WTC11 (cell line): ENCODE measurements at regions not wholly inside any gene's neighbourhood (a gene's known extent, or its start where the extent isn't known, plus 50 kb on each side); places are given as distances from the start of the nearest gene placed in this dataset.
"Not testable (repeated sequence)": the region's sequence is repeated elsewhere in the genome, so short reads cannot be mapped to it uniquely, and the experiment has no call there.

Experiments
- ATAC-seq: fragments of 200-7000 bp; cut with Tn5 transposase; 2 replicates; pipeline ENCODE4 v1.10.0; 2021; ENCODE audit warnings: mild to moderate bottlenecking, moderate library complexity
- CTCF ChIA-PET: fragments of 300-600 bp; sonication (Branson Sonifier 250); formaldehyde crosslinking; loops from one replicate; lab custom pipeline; 2021; ENCODE audit warnings: antibody characterized with exemption; lab: Charles Lee
- POLR2A ChIA-PET: fragments of 350-600 bp; sonication (Branson Sonifier 250); formaldehyde crosslinking; loops from one replicate; lab custom pipeline; 2021; ENCODE audit warnings: antibody characterized with exemption; lab: Charles Lee
- DNase-seq: peaks from one replicate; pipeline ENCODE4 v3.0.0; 2021; ENCODE audit warnings: low spot score
- H3K27ac Mint-ChIP-seq: 2 replicates; pipeline ENCODE4 v1.8.0; 2021; ENCODE audit warnings: mixed read lengths
- H3K27me3 Mint-ChIP-seq: 2 replicates; pipeline ENCODE4 v1.8.0; 2021; ENCODE audit warnings: low read depth, mild to moderate bottlenecking, moderate library complexity, mixed read lengths
- H3K36me3 Mint-ChIP-seq: 2 replicates; pipeline ENCODE4 v1.8.0; 2021; ENCODE audit warnings: mixed read lengths
- H3K4me1 Mint-ChIP-seq: 2 replicates; pipeline ENCODE4 v1.8.0; 2022; ENCODE audit warnings: mixed read lengths
- H3K4me3 Mint-ChIP-seq: 2 replicates; pipeline ENCODE4 v1.8.0; 2021; ENCODE audit warnings: mild to moderate bottlenecking, moderate library complexity, mixed read lengths
- H3K9me3 Mint-ChIP-seq: 2 replicates; pipeline ENCODE4 v1.8.0; 2021; ENCODE audit warnings: mixed read lengths
- ATF1 ChIP-seq: sonication (generic); formaldehyde crosslinking; IDR thresholded peaks from 2 replicates; pipeline ENCODE4 v1.8.1; 2023; ENCODE audit warnings: mild to moderate bottlenecking, moderate library complexity, missing genetic modification reagents
- CREB1 ChIP-seq: sonication (generic); formaldehyde crosslinking; IDR thresholded peaks from 2 replicates; pipeline ENCODE4 v1.8.0; 2023; ENCODE audit warnings: mild to moderate bottlenecking, missing genetic modification reagents
- EMX1 ChIP-seq: fragments of 250-450 bp; sonication (Bioruptor Pico); IDR thresholded peaks from 2 replicates; pipeline ENCODE4 v1.8.0; 2021; ENCODE audit warnings: mild to moderate bottlenecking
- GTF2I ChIP-seq: fragments of 250-450 bp; sonication (Bioruptor Pico); conservative IDR thresholded peaks from 2 replicates; pipeline ENCODE4 v1.4.0; 2021; ENCODE audit warnings: mild to moderate bottlenecking
- RELA ChIP-seq: sonication (generic); formaldehyde crosslinking; IDR thresholded peaks from 2 replicates; pipeline ENCODE4 v1.8.1; 2022; ENCODE audit warnings: missing genetic modification reagents, mild to moderate bottlenecking, borderline replicate concordance
- ZBTB21 ChIP-seq: sonication (generic); formaldehyde crosslinking; IDR thresholded peaks from 2 replicates; pipeline ENCODE4 v1.8.1; 2023; ENCODE audit warnings: mild to moderate bottlenecking, missing genetic modification reagents, borderline replicate concordance
- ZNF219 ChIP-seq: sonication (generic); formaldehyde crosslinking; IDR thresholded peaks from 2 replicates; pipeline ENCODE4 v1.8.0; 2023; ENCODE audit warnings: missing genetic modification reagents, mild to moderate bottlenecking, borderline replicate concordance
- ZNF423 ChIP-seq: fragments of 250-450 bp; sonication (Bioruptor Pico); IDR thresholded peaks from 2 replicates; pipeline ENCODE4 v2.1.2; 2022; ENCODE audit warnings: mild to moderate bottlenecking, moderate library complexity
- TF ChIP-seq, protein P1 (sequence below): fragments of 250-450 bp; sonication (Bioruptor Pico); IDR thresholded peaks from 2 replicates; pipeline ENCODE4 v2.1.2; 2022; ENCODE audit warnings: mild to moderate bottlenecking, moderate library complexity
- TF ChIP-seq, protein P2 (sequence below): fragments of 250-450 bp; sonication (Bioruptor Pico); IDR thresholded peaks from 2 replicates; pipeline ENCODE4 v1.9.0; 2021; ENCODE audit warnings: mild to moderate bottlenecking, borderline replicate concordance
- TF ChIP-seq, protein P3 (sequence below): sonication (generic); formaldehyde crosslinking; IDR thresholded peaks from 2 replicates; pipeline ENCODE4 v1.8.0; 2022; ENCODE audit warnings: missing genetic modification reagents
- TF ChIP-seq, protein P4 (sequence below): fragments of 250-450 bp; sonication (Bioruptor Pico); IDR thresholded peaks from 2 replicates; pipeline ENCODE4 v1.9.0; 2021; ENCODE audit warnings: mild to moderate bottlenecking
- TF ChIP-seq, protein P5 (sequence below): sonication (generic); formaldehyde crosslinking; IDR thresholded peaks from 2 replicates; pipeline ENCODE4 v1.8.1; 2022; ENCODE audit warnings: mild to moderate bottlenecking, moderate library complexity, missing genetic modification reagents
- TF ChIP-seq, protein P6 (sequence below): fragments of 250-450 bp; sonication (Bioruptor Pico); IDR thresholded peaks from 2 replicates; pipeline ENCODE4 v1.9.0; 2021; ENCODE audit warnings: mild to moderate bottlenecking

DNA sequence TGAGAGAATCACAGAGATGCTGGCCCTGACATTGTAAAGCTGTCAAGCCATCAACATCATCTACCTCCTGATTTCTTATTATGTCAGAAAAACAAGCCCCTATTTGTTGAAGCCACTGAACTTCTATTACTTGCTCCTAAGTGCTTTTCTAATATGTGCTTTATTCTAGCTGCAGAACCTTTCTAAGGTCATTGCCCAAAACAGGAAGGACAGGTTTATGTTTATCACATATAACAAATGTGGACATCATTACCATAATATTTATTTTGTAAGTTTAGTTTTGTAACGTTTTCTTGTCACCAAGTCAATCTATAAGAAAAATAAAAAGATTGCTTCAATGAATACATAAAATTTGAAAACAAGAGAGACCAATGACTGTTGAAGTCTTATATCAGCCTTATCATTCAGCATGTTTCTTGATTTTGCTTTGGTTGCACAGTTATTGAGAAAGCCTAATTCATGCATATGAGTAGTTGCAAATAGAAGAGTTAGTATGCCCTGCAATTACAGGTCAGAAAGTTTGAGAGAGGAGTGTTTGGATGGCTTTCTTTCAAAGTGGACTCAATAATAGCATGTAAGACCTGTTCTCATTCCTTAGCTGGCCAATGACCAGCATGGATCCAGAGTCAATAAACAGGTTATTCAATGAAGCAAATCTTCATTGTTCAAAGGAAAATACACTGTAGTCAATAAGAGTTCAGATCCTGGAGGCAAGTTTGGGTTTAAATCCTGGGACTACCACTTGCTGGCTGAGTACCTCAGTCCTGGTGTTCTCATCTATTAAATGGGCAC, 84.1 kb downstream of the MAB21L3 start (continued):
- TF ChIP-seq, protein P1, sequence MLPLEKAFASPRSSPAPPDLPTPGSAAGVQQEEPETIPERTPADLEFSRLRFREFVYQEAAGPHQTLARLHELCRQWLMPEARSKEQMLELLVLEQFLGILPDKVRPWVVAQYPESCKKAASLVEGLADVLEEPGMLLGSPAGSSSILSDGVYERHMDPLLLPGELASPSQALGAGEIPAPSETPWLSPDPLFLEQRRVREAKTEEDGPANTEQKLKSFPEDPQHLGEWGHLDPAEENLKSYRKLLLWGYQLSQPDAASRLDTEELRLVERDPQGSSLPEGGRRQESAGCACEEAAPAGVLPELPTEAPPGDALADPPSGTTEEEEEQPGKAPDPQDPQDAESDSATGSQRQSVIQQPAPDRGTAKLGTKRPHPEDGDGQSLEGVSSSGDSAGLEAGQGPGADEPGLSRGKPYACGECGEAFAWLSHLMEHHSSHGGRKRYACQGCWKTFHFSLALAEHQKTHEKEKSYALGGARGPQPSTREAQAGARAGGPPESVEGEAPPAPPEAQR (CRISPR knock-in tag) = no peak
- no peak for TF ChIP-seq ATF1 (CRISPR knock-in tag)
- TF ChIP-seq, protein P2, sequence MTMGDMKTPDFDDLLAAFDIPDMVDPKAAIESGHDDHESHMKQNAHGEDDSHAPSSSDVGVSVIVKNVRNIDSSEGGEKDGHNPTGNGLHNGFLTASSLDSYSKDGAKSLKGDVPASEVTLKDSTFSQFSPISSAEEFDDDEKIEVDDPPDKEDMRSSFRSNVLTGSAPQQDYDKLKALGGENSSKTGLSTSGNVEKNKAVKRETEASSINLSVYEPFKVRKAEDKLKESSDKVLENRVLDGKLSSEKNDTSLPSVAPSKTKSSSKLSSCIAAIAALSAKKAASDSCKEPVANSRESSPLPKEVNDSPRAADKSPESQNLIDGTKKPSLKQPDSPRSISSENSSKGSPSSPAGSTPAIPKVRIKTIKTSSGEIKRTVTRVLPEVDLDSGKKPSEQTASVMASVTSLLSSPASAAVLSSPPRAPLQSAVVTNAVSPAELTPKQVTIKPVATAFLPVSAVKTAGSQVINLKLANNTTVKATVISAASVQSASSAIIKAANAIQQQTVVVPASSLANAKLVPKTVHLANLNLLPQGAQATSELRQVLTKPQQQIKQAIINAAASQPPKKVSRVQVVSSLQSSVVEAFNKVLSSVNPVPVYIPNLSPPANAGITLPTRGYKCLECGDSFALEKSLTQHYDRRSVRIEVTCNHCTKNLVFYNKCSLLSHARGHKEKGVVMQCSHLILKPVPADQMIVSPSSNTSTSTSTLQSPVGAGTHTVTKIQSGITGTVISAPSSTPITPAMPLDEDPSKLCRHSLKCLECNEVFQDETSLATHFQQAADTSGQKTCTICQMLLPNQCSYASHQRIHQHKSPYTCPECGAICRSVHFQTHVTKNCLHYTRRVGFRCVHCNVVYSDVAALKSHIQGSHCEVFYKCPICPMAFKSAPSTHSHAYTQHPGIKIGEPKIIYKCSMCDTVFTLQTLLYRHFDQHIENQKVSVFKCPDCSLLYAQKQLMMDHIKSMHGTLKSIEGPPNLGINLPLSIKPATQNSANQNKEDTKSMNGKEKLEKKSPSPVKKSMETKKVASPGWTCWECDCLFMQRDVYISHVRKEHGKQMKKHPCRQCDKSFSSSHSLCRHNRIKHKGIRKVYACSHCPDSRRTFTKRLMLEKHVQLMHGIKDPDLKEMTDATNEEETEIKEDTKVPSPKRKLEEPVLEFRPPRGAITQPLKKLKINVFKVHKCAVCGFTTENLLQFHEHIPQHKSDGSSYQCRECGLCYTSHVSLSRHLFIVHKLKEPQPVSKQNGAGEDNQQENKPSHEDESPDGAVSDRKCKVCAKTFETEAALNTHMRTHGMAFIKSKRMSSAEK (CRISPR knock-in tag) = no peak
- TF ChIP-seq ZNF219 = no peak
- TF ChIP-seq, protein P3, sequence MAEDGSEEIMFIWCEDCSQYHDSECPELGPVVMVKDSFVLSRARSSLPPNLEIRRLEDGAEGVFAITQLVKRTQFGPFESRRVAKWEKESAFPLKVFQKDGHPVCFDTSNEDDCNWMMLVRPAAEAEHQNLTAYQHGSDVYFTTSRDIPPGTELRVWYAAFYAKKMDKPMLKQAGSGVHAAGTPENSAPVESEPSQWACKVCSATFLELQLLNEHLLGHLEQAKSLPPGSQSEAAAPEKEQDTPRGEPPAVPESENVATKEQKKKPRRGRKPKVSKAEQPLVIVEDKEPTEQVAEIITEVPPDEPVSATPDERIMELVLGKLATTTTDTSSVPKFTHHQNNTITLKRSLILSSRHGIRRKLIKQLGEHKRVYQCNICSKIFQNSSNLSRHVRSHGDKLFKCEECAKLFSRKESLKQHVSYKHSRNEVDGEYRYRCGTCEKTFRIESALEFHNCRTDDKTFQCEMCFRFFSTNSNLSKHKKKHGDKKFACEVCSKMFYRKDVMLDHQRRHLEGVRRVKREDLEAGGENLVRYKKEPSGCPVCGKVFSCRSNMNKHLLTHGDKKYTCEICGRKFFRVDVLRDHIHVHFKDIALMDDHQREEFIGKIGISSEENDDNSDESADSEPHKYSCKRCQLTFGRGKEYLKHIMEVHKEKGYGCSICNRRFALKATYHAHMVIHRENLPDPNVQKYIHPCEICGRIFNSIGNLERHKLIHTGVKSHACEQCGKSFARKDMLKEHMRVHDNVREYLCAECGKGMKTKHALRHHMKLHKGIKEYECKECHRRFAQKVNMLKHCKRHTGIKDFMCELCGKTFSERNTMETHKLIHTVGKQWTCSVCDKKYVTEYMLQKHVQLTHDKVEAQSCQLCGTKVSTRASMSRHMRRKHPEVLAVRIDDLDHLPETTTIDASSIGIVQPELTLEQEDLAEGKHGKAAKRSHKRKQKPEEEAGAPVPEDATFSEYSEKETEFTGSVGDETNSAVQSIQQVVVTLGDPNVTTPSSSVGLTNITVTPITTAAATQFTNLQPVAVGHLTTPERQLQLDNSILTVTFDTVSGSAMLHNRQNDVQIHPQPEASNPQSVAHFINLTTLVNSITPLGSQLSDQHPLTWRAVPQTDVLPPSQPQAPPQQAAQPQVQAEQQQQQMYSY (CRISPR knock-in tag) = no peak
- TF ChIP-seq, protein P4, sequence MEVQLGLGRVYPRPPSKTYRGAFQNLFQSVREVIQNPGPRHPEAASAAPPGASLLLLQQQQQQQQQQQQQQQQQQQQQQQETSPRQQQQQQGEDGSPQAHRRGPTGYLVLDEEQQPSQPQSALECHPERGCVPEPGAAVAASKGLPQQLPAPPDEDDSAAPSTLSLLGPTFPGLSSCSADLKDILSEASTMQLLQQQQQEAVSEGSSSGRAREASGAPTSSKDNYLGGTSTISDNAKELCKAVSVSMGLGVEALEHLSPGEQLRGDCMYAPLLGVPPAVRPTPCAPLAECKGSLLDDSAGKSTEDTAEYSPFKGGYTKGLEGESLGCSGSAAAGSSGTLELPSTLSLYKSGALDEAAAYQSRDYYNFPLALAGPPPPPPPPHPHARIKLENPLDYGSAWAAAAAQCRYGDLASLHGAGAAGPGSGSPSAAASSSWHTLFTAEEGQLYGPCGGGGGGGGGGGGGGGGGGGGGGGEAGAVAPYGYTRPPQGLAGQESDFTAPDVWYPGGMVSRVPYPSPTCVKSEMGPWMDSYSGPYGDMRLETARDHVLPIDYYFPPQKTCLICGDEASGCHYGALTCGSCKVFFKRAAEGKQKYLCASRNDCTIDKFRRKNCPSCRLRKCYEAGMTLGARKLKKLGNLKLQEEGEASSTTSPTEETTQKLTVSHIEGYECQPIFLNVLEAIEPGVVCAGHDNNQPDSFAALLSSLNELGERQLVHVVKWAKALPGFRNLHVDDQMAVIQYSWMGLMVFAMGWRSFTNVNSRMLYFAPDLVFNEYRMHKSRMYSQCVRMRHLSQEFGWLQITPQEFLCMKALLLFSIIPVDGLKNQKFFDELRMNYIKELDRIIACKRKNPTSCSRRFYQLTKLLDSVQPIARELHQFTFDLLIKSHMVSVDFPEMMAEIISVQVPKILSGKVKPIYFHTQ (CRISPR knock-in tag) = no peak
- TF ChIP-seq CREB1 (CRISPR knock-in tag) = no peak
- no peak for TF ChIP-seq EMX1
- TF ChIP-seq, protein P5, sequence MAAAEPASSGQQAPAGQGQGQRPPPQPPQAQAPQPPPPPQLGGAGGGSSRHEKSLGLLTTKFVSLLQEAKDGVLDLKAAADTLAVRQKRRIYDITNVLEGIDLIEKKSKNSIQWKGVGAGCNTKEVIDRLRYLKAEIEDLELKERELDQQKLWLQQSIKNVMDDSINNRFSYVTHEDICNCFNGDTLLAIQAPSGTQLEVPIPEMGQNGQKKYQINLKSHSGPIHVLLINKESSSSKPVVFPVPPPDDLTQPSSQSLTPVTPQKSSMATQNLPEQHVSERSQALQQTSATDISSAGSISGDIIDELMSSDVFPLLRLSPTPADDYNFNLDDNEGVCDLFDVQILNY (CRISPR knock-in tag) = no peak
- TF ChIP-seq ZBTB21 (CRISPR knock-in tag) = no peak
- TF ChIP-seq RELA (CRISPR knock-in tag) = no peak
- TF ChIP-seq, protein P6, sequence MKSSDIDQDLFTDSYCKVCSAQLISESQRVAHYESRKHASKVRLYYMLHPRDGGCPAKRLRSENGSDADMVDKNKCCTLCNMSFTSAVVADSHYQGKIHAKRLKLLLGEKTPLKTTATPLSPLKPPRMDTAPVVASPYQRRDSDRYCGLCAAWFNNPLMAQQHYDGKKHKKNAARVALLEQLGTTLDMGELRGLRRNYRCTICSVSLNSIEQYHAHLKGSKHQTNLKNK (CRISPR knock-in tag) = no peak
- TF ChIP-seq GTF2I (CRISPR knock-in tag) = no peak
- TF ChIP-seq ZNF423 (CRISPR knock-in tag) = no peak
- TF ChIP-seq, all 79 proteins: peak for 0

DNA sequence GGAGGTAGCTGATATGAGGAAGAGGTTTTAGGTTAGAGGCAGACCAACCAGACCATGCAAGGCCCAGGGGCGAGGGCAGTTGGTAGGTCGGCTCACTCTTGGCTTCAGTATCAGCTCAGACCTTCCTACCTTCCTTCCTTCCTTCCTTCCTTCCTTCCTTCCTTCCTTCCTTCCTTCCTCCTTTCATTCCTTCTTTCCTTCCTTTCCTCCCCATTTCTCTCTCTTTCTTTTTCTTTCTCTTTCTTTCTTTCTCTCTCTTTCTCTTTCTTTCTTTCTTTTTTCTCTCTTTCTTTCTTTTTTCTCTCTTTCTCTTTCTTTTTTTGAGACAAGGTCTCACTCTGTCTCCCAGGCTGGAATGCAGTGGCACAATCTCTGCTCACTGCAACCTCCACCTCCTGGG, 89.1 kb downstream of the MAB21L3 start:
- H3K9me3 Mint-ChIP-seq, CTCF ChIA-PET, ATAC-seq, H3K27ac Mint-ChIP-seq, H3K4me1 Mint-ChIP-seq, POLR2A ChIA-PET, H3K27me3 Mint-ChIP-seq, DNase-seq, H3K36me3 Mint-ChIP-seq, H3K4me3 Mint-ChIP-seq: not testable (repeated sequence)
